NCI-H460 (cell line): ENCODE measurements at regions not wholly inside any gene's neighbourhood (a gene's known extent, or its start where the extent isn't known, plus 50 kb on each side); places are given as distances from the start of the nearest gene placed in this dataset.

Source experiments
- DNase-seq: peaks from one replicate; pipeline ENCODE4 v3.0.0-alpha.2; 2016; ENCODE audit warnings: low read depth; ENCODE audit errors: extremely low read depth

- no peak for DNase-seq
Measured at GRCh38 chr2:185145316-185146121, 547.2 kb downstream of the ZNF804A start.

- no peak for DNase-seq
Measured at GRCh38 chr2:185147361-185147760, 549.0 kb downstream of the ZNF804A start.

DNA sequence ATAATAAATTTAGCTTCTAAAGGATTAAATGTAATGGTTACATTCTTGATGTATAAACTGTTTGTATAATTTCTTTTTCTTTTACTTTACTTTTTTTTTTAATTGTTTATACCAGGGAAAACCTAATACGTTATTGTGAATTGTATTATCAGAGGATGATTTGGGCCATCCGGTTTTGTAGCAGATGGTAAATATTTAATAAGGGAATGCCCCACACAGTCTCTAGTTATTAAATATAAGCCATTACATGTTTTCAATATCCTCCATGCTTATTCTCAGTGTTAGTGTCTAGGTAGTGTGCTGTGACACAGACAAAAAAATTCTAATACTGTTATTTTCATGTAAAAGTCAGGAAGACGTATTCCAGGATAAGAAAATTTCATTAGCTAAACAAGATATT is 553.9 kb downstream of the ZNF804A start:
- no peak for DNase-seq

DNA sequence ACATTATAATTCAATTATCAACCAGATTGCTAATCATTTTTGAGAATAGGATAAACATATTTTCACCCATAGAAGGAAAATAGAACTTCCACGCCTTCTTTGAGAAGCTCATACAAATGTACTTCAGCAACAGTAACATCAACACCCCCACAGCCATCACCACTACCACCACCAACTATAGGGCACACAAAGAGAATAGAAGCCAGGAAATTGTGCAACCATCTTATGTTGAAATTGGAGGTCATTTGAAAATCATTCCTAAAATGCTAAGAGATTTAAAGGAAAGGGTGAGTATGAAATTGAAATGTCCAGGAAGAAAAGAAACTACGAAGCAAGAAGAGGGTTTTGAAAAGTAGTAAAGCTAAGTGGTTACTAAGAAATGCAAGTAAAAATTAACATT is 563.4 kb downstream of the ZNF804A start:
- DNase-seq = no peak

- DNase-seq = no peak
Measured at GRCh38 chr2:185174353-185174752, 564.3 kb upstream of the FSIP2 start.

DNA sequence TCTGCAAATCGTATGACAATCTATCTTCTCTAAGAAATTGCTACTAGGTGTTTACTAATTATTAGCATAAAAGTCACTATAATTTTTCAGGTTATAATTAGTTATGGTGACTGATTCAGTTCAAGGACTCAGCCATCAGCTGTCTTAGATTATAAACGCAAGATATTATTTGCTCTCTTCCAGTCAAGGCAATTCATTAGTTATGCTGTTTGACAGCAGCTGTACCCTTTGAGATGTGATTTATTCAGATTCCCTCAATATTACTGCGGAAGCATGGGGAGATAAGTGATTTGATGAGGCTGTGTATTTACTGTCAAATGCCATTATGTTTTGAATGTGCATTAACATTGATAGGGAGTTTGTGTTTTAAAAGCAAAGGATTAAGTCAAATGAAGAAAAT is 558.9 kb upstream of the FSIP2 start:
- DNase-seq = no peak

DNA sequence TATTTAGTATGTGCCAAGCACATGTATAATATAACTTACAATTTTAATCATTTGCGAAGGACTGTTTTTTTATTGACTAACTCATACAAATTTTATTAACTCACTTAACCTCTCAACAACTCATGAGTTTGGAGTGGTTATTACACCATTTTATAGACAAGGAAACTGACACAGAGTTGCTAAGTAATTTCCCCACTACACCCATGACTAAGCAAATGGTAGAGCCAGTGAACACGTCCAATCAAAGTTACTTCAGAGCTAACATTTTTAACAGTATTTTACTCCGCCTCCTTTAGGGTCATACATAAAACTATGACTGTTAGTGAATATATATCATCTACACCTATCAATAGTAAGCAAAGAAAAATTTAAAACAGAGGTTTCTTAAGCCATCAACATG is 556.7 kb upstream of the FSIP2 start:
- DNase-seq = peak; percentile 18

DNA sequence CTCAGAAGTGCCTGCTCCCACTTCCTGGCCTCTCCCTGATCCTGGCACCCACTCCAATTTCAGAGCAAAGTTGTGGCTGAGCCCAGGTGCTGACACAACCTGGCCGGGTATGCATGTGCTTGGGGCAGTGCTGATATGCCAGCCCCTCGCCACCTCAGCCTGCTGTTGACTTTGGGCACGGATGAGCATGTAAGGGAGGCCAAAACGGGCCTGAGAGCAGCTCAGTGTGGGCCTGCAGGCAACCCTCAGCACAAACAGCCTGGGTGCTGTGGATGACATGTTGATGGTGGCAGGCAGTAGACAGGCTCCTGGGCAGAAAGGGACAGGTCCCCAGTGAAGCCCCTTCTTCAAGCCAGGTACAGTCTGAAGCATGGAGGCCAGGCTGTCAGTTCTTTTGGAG is 553.6 kb upstream of the FSIP2 start:
- DNase-seq = no peak

DNA sequence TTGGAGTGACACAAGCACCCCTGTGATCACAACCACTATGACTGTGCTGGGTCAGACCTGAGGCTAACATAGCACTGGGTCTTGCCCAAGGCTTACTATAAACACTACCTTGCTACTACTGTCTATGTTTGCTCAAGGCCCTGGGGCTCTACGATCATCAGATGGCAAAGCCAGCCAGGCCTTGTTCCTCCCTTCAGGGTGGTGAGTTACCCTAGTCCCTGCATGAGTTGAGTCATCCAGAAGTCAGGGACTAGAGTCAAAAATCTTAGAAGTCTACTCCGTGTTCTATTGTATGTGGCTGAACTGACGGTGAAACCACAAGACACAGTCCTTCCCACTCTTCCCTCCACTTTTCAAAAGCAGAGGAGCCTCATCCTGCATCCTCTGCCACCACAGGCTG is 551.2 kb upstream of the FSIP2 start:
- DNase-seq = no peak

DNA sequence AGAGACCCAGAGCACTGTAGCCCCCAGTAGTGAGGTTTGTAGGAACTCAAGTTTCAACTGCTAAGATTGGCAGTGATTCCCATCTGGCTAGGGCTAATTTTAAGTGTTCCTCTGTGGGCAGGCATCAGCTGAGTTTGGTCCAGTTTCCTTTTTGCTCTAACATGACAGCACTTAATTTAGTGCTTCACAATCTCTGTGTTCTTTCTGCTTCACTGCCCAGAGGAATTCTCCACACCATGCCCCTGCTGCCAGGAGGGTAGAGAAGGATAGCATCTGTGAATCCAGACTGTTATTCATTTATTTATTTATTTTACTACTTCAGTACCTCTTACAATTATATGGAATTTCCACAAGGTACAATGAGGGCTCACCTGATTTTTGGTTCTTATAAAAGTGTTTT is 549.9 kb upstream of the FSIP2 start:
- DNase-seq = no peak

GRCh38 chr2:185201063-185201462 is 537.5 kb upstream of the FSIP2 start:
- no peak for DNase-seq

GRCh38 chr2:185202381-185202780 is 536.2 kb upstream of the FSIP2 start:
- DNase-seq = no peak

DNA sequence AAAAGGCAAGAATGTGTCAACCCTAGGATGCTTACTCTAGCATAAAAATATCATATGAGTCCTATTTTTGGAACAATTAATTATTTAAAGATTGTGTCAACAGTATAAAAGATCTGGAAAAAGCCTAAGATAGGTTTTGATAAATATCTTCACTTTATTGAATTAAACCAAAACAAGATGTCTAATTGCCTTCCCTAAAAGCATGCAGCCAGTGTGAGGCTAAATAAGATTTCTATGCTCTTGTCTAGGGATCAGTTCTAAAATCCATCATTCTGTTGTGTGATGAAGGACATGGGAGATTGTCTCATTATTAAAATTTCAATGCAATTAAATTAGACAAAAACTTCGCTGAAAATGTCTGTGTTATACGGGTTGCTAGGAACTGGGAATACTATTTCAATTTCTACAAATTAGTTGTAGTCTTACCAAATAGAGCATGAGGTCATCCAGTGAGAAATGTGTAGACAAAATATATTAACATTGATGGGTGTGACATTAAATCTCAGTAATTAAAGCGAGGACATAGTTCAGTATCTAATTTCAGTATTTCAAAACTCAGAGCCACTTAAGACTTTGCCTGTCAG is 535.6 kb upstream of the FSIP2 start:
- DNase-seq = no peak

- peak; percentile 40 for DNase-seq
Measured at GRCh38 chr2:185208261-185208660, 530.3 kb upstream of the FSIP2 start.

DNA sequence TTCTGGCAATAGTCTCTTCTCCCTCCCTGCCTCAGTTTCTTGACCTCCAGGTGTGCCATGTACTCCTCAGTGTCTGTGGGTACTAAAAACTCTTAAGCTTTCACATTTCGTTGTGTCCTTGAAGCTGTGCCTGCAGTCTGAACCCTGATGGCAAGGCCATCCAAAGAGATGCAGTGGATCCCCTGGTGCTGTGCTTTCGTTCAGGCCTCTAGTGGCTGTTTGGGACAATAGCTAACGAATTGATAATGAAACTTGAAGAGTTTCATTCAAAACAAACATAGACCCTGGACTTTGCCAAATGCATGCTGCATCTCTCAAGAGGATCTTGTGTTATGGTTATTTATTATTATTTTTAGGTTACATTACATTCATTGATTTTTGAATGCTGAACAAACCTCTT is 523.1 kb upstream of the FSIP2 start:
- no peak for DNase-seq

GRCh38 chr2:185219981-185220380 is 518.6 kb upstream of the FSIP2 start:
- no peak for DNase-seq

GRCh38 chr2:185222311-185222710 is 516.3 kb upstream of the FSIP2 start:
- no peak for DNase-seq

DNA sequence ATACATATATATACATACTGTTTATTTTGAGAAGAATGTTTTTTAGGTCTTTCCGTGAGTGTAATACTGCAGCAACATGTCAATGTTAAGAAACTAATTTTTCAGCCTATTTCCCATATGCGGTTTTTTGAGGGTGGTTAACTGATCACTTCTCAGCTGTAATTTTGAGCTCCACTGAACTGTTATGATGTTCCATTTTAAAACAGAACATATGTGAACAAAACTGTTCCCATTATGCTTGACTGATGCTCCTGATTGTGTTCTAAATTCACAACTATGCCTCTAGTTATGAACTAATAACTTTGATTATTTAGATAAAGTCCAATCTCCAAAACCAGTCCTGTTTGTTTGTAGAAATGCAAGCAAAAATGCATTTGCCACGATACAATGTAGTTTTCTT is 511.2 kb upstream of the FSIP2 start:
- DNase-seq = no peak

DNA sequence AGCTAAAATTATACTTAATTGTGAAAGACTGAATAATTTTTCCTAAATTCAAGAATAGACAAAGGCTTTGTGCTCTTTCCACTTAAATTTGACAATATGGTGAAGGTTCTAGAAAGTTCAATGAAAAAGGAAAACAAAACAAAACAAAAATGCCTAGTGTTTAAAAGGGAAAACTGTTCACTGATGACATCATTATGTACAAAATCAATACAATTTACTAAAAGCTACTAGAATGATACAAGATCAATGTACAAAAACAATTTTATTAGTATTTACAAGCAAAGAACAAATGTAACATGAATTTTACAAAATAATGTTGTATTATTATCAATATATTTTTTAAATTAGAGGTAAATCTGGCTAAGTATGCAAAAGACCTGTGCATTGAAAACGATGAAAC is 499.1 kb upstream of the FSIP2 start:
- DNase-seq = no peak

DNA sequence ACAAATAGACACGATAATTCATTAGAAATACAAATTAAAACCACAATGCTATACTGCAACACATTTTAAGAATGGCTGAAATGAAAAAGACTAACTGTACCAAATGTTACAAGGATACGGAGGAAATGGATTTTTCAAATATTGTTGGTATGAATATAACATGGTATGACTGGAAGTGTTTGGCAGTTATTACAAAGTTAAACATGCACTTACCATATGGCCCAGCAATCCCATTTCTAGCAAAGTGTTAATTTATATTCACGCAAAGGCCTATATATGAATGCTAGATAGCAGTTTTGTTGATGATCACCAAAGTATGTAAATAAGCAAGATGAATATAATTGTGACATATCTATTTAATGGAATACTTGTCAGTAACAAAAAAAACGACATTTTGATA is 497.8 kb upstream of the FSIP2 start:
- DNase-seq = no peak

DNA sequence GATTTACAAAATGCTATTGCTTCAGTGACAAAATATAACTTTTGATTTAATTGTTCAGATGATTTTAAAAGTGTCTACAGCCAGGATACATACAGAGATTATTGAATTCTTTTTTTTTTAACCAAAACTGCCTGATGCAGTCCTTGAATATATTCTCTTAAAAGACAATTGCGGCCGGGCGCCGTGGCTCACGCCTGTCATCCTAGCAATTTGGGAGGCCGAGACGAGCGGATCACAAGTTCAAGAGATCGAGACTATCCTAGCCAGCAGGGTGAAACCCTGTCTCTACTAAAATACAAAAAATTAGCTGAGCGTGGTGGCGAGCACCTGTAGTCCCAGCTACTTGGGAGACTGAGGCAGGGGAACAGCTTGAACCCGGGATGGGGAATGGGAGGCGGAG is 497.0 kb upstream of the FSIP2 start:
- no peak for DNase-seq

- DNase-seq = no peak
Measured at GRCh38 chr2:185242462-185242861, 496.1 kb upstream of the FSIP2 start.

GRCh38 chr2:185245216-185245615 is 493.4 kb upstream of the FSIP2 start:
- DNase-seq = no peak
